ENCODE measurements at regions not wholly inside any gene's neighbourhood (a gene's known extent, or its start where the extent isn't known, plus 50 kb on each side); places are given as distances from the start of the nearest gene placed in this dataset.

DNA sequence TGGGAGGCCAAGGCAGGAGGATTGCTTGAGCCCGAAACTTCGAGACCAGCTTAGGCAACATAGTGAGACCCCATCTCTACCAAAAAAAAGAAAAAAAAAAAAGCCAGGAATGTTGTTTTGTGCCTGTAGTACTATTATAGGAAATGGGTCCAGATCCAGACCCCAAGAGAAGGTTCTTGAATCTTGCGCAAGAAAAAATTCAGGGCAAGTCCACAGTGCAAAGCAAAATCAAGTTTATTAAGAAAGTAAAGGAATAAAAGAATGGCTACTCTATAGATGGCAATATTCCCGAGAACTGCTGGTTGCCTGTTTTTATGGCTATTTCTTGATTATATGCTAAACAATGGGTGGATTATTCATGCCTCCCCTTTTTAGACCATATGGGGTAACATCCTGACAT lies 51.2 kb upstream of the RDX start:
- TF ChIP-seq, protein P1, sequence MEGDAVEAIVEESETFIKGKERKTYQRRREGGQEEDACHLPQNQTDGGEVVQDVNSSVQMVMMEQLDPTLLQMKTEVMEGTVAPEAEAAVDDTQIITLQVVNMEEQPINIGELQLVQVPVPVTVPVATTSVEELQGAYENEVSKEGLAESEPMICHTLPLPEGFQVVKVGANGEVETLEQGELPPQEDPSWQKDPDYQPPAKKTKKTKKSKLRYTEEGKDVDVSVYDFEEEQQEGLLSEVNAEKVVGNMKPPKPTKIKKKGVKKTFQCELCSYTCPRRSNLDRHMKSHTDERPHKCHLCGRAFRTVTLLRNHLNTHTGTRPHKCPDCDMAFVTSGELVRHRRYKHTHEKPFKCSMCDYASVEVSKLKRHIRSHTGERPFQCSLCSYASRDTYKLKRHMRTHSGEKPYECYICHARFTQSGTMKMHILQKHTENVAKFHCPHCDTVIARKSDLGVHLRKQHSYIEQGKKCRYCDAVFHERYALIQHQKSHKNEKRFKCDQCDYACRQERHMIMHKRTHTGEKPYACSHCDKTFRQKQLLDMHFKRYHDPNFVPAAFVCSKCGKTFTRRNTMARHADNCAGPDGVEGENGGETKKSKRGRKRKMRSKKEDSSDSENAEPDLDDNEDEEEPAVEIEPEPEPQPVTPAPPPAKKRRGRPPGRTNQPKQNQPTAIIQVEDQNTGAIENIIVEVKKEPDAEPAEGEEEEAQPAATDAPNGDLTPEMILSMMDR (IDR thresholded peaks at IDR 0.05 in 4 of 5, conservative IDR thresholded peaks at IDR 0.05 in 1 of 5) = no peak
- TF ChIP-seq POLR2A (IDR thresholded peaks at IDR 0.05) = no peak
